ENCODE measurements at regions not wholly inside any gene's neighbourhood (a gene's known extent, or its start where the extent isn't known, plus 50 kb on each side); places are given as distances from the start of the nearest gene placed in this dataset.

GRCh38 chr15:79194386-79194785 is 88.1 kb upstream of the ANKRD34C start (continued):
- TF ChIP-seq, protein P1, sequence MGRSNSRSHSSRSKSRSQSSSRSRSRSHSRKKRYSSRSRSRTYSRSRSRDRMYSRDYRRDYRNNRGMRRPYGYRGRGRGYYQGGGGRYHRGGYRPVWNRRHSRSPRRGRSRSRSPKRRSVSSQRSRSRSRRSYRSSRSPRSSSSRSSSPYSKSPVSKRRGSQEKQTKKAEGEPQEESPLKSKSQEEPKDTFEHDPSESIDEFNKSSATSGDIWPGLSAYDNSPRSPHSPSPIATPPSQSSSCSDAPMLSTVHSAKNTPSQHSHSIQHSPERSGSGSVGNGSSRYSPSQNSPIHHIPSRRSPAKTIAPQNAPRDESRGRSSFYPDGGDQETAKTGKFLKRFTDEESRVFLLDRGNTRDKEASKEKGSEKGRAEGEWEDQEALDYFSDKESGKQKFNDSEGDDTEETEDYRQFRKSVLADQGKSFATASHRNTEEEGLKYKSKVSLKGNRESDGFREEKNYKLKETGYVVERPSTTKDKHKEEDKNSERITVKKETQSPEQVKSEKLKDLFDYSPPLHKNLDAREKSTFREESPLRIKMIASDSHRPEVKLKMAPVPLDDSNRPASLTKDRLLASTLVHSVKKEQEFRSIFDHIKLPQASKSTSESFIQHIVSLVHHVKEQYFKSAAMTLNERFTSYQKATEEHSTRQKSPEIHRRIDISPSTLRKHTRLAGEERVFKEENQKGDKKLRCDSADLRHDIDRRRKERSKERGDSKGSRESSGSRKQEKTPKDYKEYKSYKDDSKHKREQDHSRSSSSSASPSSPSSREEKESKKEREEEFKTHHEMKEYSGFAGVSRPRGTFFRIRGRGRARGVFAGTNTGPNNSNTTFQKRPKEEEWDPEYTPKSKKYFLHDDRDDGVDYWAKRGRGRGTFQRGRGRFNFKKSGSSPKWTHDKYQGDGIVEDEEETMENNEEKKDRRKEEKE (IDR thresholded peaks at IDR 0.05), result no peak
- TF ChIP-seq ZNF441 (CRISPR knock-in tag; IDR thresholded peaks at IDR 0.05; ENCODE audit: borderline replicate concordance), result no peak
- TF ChIP-seq, protein P2, sequence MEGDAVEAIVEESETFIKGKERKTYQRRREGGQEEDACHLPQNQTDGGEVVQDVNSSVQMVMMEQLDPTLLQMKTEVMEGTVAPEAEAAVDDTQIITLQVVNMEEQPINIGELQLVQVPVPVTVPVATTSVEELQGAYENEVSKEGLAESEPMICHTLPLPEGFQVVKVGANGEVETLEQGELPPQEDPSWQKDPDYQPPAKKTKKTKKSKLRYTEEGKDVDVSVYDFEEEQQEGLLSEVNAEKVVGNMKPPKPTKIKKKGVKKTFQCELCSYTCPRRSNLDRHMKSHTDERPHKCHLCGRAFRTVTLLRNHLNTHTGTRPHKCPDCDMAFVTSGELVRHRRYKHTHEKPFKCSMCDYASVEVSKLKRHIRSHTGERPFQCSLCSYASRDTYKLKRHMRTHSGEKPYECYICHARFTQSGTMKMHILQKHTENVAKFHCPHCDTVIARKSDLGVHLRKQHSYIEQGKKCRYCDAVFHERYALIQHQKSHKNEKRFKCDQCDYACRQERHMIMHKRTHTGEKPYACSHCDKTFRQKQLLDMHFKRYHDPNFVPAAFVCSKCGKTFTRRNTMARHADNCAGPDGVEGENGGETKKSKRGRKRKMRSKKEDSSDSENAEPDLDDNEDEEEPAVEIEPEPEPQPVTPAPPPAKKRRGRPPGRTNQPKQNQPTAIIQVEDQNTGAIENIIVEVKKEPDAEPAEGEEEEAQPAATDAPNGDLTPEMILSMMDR (CRISPR knock-in tag; IDR thresholded peaks at IDR 0.05), result no peak

- ChIA-PET POLR2A (no interaction called here), CTCF (ENCODE audit: low intra/inter-chr PET ratio, low total read pairs) (no interaction called here)
- DNase-seq (ENCODE audit: low spot score) (no peak), ATAC-seq (no peak), FAIRE-seq (no peak)
- Histone ChIP-seq H3K36me3 (replicated peaks in 1 of 2; ENCODE audit: control insufficient read depth in 1 of 2, insufficient read depth in 2 of 2, low read length in 2 of 2) (no peaks in the 10 kb centered on the region), H3K27me3 (ENCODE audit: control insufficient read depth in 1 of 2, insufficient read depth in 2 of 2, low read length in 2 of 2) (peaks cover 3 to 43% of the 10 kb centered on the region in 2 experiments; a peak in 3 of 5 replicates), H4K20me1 (ENCODE audit: insufficient read depth, low read length) (no peaks in the 10 kb centered on the region), H3K4me3 (replicated peaks in 1 of 3; ENCODE audit: insufficient read depth in 1 of 3, low read depth in 2 of 3, low read length in 3 of 3) (no peak overlapping the region), H3K9me3 (ENCODE audit: low read length) (no peaks in the 10 kb centered on the region), H3K4me2 (ENCODE audit: low read depth, low read length) (no peak overlapping the region), H3K4me1 (ENCODE audit: insufficient read depth, low read length) (no peaks in the 10 kb centered on the region), H3K79me2 (ENCODE audit: insufficient read depth, low read length) (no peaks in the 10 kb centered on the region), H2AFZ (ENCODE audit: low read length) (no peak overlapping the region), H3K9ac (ENCODE audit: insufficient read depth, low read depth, low read length) (no peak overlapping the region), H3K27ac (ENCODE audit: extremely low read length, insufficient read depth, low read length) (no peak overlapping the region)
- BruUV-seq (replicated peaks), result no TSS peak
- intact Hi-C loops (cut with micrococcal nuclease; ENCODE audit: unreplicated experiment) (no loop called here), in situ Hi-C loops (cut with HindIII; ENCODE audit: extremely low pct_ligation_motif_present, low pct_unique_long_range_greater_than_20kb) (no loop called here)
- TF ChIP-seq MAFK (conservative IDR thresholded peaks at IDR 0.05 in 1 of 2, IDR thresholded peaks at IDR 0.05 in 1 of 2; ENCODE audit: low read length in 2 of 2) (peak; percentile 32 to 69; a peak in 2 of 4 replicates), AGO1 (IDR thresholded peaks at IDR 0.05; ENCODE audit: low read depth, low read length, poor library complexity, severe bottlenecking) (no peak), MAFF (IDR thresholded peaks at IDR 0.05; ENCODE audit: low read depth, low read length) (peak; percentile 59)
- WGBS (ENCODE audit: low lambda C conversion rate), result 18% methylated on average over 2 of the region's 2 CpGs
Measured at GRCh38 chr15:79193549-79193948, 89.0 kb upstream of the ANKRD34C start.

Measured in HepG2 (cell line).